Lung microvascular endothelial cell (primary cell): ENCODE measurements at regions not wholly inside any gene's neighbourhood (a gene's known extent, or its start where the extent isn't known, plus 50 kb on each side); places are given as distances from the start of the nearest gene placed in this dataset.

Source experiments
- DNase-seq, 2 donors: peaks; one replicate each; pipeline versions ENCODE4 v3.0.0 to v3.0.0-alpha.2; 2010; ENCODE audit warnings: low read depth in 2 of 2

GRCh38 chr4:107166873-107167450 is 130.8 kb upstream of the DKK2 start:
- no peak for DNase-seq

GRCh38 chr4:107166181-107166580 is 130.1 kb upstream of the DKK2 start:
- no peak for DNase-seq

DNA sequence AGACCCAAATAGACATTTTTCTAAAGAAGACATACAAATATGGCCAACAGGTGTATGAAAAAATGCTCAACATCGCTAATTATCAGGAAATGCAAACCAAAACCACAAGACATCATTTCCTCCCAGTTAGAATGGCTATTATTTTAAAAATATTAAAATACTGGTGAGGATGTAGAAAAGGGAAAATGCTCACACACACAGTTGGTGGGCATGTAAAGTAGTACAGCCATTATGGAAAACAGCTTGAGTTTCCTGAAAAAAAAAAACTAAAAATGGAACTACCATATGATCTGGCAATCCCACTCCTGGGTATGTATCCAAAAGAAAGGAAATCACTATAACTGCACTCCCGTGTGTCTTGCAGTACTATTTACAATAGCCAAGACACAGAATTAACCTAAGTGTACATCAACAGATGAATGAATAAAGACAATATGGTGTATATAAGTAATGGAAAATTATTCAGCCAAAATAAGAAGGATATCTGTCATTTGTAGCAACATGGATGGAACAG is 128.9 kb upstream of the DKK2 start:
- no peak for DNase-seq

GRCh38 chr4:107156443-107156842 is 120.3 kb upstream of the DKK2 start:
- no peak for DNase-seq

GRCh38 chr4:107155366-107155765 is 119.3 kb upstream of the DKK2 start:
- no peak for DNase-seq

GRCh38 chr4:107153956-107154355 is 117.8 kb upstream of the DKK2 start:
- DNase-seq = no peak

- peak; percentile 42 to 47 for DNase-seq
Observed at GRCh38 chr4:107153228-107153627, 117.1 kb upstream of the DKK2 start.

- DNase-seq = no peak
Observed at GRCh38 chr4:107151173-107151572, 115.1 kb upstream of the DKK2 start.

GRCh38 chr4:107148904-107149303 is 112.8 kb upstream of the DKK2 start:
- DNase-seq = no peak

DNA sequence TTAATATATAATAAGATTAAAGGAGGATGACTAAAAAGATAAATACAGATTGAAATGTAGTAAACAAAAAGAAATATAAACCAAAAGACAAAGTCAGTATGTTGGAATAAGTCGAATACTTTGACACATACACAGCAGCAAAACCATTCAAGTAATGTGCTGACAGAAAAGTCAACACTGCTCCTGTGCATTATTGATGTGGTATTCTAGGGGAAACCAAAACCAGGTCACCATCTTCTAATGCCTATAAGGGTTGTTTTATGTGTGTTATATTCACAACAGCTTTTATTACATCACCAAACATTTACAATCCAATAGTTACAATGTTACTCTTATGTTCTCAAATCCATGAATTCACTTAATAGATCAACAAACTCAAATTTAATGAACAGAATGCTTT is 111.8 kb upstream of the DKK2 start:
- no peak for DNase-seq

GRCh38 chr4:107138433-107138832 is 102.3 kb upstream of the DKK2 start:
- no peak for DNase-seq

GRCh38 chr4:107133965-107134653 is 98.0 kb upstream of the DKK2 start:
- no peak for DNase-seq

- peak in 1 of 2 donors; percentile 47 for DNase-seq
Observed at GRCh38 chr4:107131295-107131694, 95.2 kb upstream of the DKK2 start.

DNA sequence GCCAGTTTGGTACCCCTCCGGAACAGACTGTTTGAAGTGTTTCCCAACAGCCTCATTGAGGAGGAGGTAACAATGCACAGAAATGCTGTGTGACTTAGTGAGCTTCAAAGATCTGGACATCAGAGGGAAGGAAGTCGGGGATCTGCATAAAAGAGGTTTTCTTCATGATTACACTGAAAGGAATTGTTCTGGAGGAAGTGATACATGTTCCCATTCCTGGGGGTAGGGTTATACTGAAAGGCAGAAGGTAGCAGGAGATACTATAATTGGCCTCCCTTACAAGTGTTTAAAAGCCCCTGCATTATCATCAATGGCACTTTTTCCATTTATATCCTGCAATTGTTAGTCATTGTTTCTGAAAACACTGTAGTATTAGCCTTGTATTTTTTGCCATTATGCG is 94.0 kb upstream of the DKK2 start:
- DNase-seq = peak; percentile 31 to 71

DNA sequence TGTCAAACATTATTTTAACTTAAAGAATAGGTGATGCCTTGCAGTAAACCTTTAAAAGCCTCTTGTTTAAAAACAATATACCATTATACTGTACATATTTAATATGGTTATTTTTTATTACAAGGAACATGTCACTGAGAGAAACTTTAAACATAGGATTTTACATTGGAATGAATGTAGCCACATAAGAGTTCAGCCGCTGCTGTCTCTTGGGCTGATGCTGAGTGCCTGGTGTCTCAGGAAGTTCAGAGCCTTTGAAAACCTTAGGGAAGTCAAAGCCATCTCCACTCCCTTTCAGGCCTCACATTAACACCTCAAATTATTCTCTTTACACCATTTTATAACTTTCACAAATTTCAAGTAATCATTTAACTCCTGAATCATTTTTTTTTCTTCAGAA is 93.5 kb upstream of the DKK2 start:
- DNase-seq = no peak

- DNase-seq = no peak
Observed at GRCh38 chr4:107129076-107129475, 93.0 kb upstream of the DKK2 start.

GRCh38 chr4:107128116-107128515 is 92.0 kb upstream of the DKK2 start:
- no peak for DNase-seq

DNA sequence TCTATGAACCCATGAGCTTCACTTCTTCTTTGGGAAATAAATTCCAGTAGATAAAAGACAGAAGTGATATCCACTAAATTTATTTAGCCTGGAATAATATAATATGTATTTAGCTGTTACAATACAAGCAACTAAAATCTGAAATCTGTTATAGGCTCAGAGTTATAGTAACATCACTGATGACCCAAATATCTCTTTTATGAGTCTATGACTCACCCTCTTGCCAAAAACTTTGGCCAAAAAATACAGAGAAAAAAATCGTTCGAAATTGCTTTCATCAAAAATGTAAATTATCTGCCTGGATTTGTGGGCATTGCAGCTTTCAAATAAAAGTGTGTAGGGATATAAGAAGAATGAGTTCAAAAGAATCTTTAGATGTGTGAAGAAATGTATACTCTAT is 89.4 kb upstream of the DKK2 start:
- peak in 1 of 2 donors; percentile 18 for DNase-seq

GRCh38 chr4:107122736-107123135 is 86.6 kb upstream of the DKK2 start:
- DNase-seq = peak; percentile 3 to 64

- DNase-seq = peak; percentile 9 to 73
Observed at GRCh38 chr4:107120661-107121060, 84.5 kb upstream of the DKK2 start.

- DNase-seq = peak; percentile 10 to 60
Observed at GRCh38 chr4:107117726-107118125, 81.6 kb upstream of the DKK2 start.

DNA sequence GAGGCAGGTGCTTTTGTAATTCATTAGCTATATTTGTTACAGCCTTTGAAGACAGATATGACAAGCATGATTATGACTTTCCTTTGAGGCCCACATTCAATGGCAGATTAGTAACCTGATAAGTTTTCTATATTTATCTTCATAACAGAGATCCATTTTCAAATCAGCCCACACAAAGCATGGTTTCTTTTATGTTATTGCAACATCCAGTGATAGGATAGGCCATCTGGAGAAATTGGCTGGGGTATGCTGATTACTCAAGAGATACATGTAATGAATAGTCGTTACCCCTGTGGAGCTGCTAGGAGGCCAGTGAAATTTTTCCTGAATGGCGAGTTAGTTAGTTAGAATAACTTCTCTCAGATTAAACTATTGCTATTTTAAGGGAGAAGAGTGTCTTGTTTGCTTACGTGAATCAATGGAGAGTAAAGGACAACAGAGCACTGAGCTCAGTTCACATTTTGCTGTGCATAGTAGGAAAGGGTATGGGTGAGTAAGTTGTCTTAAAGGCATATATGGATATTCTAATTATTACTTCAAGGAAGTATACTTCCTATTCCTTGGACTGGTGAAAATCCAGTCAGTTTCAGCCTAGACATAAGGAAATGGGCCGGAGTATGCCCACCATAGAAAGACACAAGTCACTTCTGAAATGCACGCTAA is 79.2 kb upstream of the DKK2 start:
- no peak for DNase-seq

- no peak for DNase-seq
Observed at GRCh38 chr4:107114059-107114458, 77.9 kb upstream of the DKK2 start.
